ENCODE measurements at regions not wholly inside any gene's neighbourhood (a gene's known extent, or its start where the extent isn't known, plus 50 kb on each side); places are given as distances from the start of the nearest gene placed in this dataset.

DNA sequence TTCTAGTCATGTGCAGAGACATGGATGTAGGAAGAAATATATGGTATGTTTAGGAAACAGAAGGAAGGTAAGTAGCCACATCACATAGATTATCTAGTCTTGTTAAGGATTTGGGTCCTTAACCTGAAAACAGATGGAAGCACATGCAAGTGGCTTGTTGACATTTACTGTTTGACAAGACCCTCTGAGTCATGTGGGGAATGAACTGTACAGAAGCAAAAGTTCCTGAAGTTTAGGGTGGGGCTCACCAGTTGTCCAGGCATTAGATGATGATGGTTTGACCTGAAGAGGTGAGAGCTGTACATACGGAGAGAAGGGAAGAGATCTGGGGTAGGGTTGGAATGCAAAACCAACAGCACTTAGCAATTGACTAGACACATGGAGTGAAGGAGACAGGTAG is 281.1 kb upstream of the GRIP1 start:
- Mint-ChIP-seq H3K4me3 (no peak overlapping the region), H3K36me3 (ENCODE audit: low read depth) (peaks cover 7% of the 10 kb centered on the region), H3K27ac (no peak overlapping the region), H3K9me3 (peaks cover 9% of the 10 kb centered on the region), H3K4me1 (ENCODE audit: low read depth) (peaks cover 24% of the 10 kb centered on the region), H3K27me3 (no peaks in the 10 kb centered on the region)
- peaks cover 10% of the 10 kb centered on the region for H3K4me1 ChIP-seq (ENCODE audit: insufficient read depth, low read length)
- ATAC-seq (ENCODE audit: poor library complexity) (no peak), DNase-seq (no peak)
- no peak overlapping the region for H3K27ac ChIP-seq (ENCODE audit: low read depth in 1 of 2, low read length in 2 of 2)
- H3K27me3 ChIP-seq (ENCODE audit: control insufficient read depth in 1 of 2, insufficient read depth in 2 of 2, low read length in 2 of 2): no peaks in the 10 kb centered on the region
- no peak for TF ChIP-seq CTCF (IDR thresholded peaks at IDR 0.05)
- peaks cover 0 to 5% of the 10 kb centered on the region in 2 experiments for H3K9me3 ChIP-seq (ENCODE audit: control insufficient read depth in 1 of 2, insufficient read depth in 1 of 2, low read length in 2 of 2)
- ChIA-PET POLR2A (no interaction called here), CTCF (no interaction called here)
- H3K36me3 ChIP-seq (ENCODE audit: insufficient read depth, low read length): no peaks in the 10 kb centered on the region
- intact Hi-C loops (cut with DNase I, micrococcal nuclease): loop anchor here in 1 of 2 experiments (10.0 kb wide), 1 partner anchor 45 kb away; no protein-coding TSS in a partner anchor
- H3K4me3 ChIP-seq (ENCODE audit: low read length): no peak overlapping the region

DNA sequence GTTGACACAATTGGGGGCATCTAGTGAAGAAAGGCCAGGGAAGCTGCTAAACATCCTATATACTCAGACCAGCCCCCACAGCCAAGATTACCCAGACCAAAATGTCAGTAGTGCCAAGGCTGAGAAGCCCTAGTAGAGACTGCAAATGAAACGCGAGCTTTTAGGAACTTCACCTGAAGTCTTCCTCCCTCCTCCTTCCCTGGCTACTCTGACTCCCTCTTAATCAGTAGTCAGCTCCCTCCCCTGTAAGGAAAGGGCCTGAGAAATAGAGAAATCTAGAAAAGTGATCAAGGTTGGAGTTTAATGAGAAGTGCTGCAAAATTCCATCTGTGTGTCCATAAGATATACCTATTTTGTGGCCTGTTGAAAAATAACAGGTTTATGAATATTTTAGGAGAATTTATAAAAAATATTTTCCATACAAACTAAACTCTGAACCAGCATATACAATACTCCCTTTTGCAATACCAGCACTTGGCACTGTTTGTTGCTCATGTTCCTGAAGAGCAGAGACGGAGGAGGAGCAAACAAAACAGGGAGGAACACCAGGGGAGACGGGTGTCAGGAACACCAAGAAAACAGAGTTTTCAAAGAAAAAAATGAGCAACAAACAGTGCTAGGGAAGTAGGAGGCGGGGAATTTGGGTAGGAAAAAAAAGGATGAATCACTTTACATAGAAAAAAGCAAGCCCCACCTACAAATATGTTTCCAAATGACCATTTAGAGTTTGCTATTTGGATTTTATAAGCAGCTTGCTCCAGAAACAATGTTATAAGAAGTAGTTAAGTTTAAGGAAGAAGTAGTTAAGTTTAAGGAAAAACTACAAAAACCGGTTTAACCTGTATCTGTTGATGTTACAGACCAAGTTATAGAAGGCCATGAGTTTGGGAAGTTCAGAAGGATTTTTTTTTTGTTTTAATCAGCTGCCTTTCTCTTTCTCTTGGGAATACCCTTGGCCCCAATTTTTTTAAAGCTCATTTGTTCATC is 282.1 kb upstream of the GRIP1 start:
- peaks cover 0 to 5% of the 10 kb centered on the region in 2 experiments for H3K9me3 ChIP-seq (ENCODE audit: control insufficient read depth in 1 of 2, insufficient read depth in 1 of 2, low read length in 2 of 2)
- H3K27me3 ChIP-seq (ENCODE audit: control insufficient read depth in 1 of 2, insufficient read depth in 2 of 2, low read length in 2 of 2): no peaks in the 10 kb centered on the region
- intact Hi-C loops (cut with DNase I, micrococcal nuclease): loop anchor here in 1 of 2 experiments (10.0 kb wide), 1 partner anchor 46 kb away; no protein-coding TSS in a partner anchor
- TF ChIP-seq CTCF (IDR thresholded peaks at IDR 0.05): no peak
- no peak for DNase-seq
- no peak overlapping the region for H3K4me3 Mint-ChIP-seq
- H3K27me3 Mint-ChIP-seq: no peaks in the 10 kb centered on the region
- no peak for ATAC-seq (ENCODE audit: poor library complexity)
- CTCF ChIA-PET: no interaction called here
- peaks cover 7% of the 10 kb centered on the region for H3K36me3 Mint-ChIP-seq (ENCODE audit: low read depth)
- peaks cover 13% of the 10 kb centered on the region for H3K4me1 ChIP-seq (ENCODE audit: insufficient read depth, low read length)
- peaks cover 34% of the 10 kb centered on the region for H3K4me1 Mint-ChIP-seq (ENCODE audit: low read depth)
- H3K36me3 ChIP-seq (ENCODE audit: insufficient read depth, low read length): no peaks in the 10 kb centered on the region
- H3K27ac Mint-ChIP-seq: no peak overlapping the region
- no peak overlapping the region for H3K4me3 ChIP-seq (ENCODE audit: low read length)
- H3K27ac ChIP-seq (ENCODE audit: low read depth in 1 of 2, low read length in 2 of 2): no peak overlapping the region
- POLR2A ChIA-PET: no interaction called here
- H3K9me3 Mint-ChIP-seq: peaks cover 9% of the 10 kb centered on the region

GRCh38 chr12:66962290-66962689 is 283.4 kb upstream of the GRIP1 start:
- POLR2A ChIA-PET: no interaction called here
- H3K27ac Mint-ChIP-seq: no peak overlapping the region

More at GRCh38 chr12:66962290-66962689, 283.4 kb upstream of the GRIP1 start:
- intact Hi-C loops (cut with DNase I, micrococcal nuclease): loop anchor here in 1 of 2 experiments (10.0 kb wide), 1 partner anchor 47 kb away; no protein-coding TSS in a partner anchor
- H3K27me3 Mint-ChIP-seq: no peaks in the 10 kb centered on the region
- Histone ChIP-seq H3K27me3 (ENCODE audit: control insufficient read depth in 1 of 2, insufficient read depth in 2 of 2, low read length in 2 of 2) (no peaks in the 10 kb centered on the region), H3K36me3 (ENCODE audit: insufficient read depth, low read length) (no peaks in the 10 kb centered on the region), H3K4me3 (ENCODE audit: low read length) (no peak overlapping the region), H3K27ac (ENCODE audit: low read depth in 1 of 2, low read length in 2 of 2) (no peak overlapping the region), H3K9me3 (ENCODE audit: control insufficient read depth in 1 of 2, insufficient read depth in 1 of 2, low read length in 2 of 2) (peaks cover 0 to 5% of the 10 kb centered on the region in 2 experiments), H3K4me1 (ENCODE audit: insufficient read depth, low read length) (peaks cover 13% of the 10 kb centered on the region)
- peaks cover 7% of the 10 kb centered on the region for H3K36me3 Mint-ChIP-seq (ENCODE audit: low read depth)
- H3K4me3 Mint-ChIP-seq: no peak overlapping the region
- ATAC-seq (ENCODE audit: poor library complexity): no peak
- peaks cover 44% of the 10 kb centered on the region for H3K4me1 Mint-ChIP-seq (ENCODE audit: low read depth)
- H3K9me3 Mint-ChIP-seq: peaks cover 9% of the 10 kb centered on the region
- TF ChIP-seq CTCF (IDR thresholded peaks at IDR 0.05): no peak
- CTCF ChIA-PET: interaction anchor here (1.2 kb wide), 1 partner anchor 9 kb away, joined by 3 read pairs; no protein-coding TSS in a partner anchor
- peak in 1 of 14 experiments; percentile 15 for DNase-seq
